ENCODE measurements at regions not wholly inside any gene's neighbourhood (a gene's known extent, or its start where the extent isn't known, plus 50 kb on each side); places are given as distances from the start of the nearest gene placed in this dataset.
"Not testable (repeated sequence)": the region's sequence is repeated elsewhere in the genome, so short reads cannot be mapped to it uniquely, and the experiment has no call there.

DNA sequence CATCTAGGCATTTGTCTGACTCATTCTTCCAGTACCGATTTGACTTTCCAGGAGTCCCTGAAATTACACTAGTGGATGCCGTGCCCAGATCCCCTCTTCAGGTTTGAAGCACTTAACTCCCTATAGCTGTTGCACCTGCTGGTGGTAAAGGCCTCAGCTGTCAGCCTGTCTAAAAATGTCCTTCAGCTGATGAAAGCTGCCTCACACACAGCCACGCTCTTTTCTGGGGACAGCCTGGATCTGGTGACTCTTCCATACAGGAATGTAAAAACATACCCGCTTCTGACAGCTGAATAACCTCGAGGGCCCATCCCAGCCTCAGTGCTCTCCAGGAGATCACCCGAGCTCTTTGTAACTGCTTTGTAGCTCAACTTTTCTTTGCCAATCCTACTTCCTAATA lies 534.1 kb upstream of the GRM7 start:
- no peak for DNase-seq (ENCODE audit: extremely low read depth, low read depth)

DNA sequence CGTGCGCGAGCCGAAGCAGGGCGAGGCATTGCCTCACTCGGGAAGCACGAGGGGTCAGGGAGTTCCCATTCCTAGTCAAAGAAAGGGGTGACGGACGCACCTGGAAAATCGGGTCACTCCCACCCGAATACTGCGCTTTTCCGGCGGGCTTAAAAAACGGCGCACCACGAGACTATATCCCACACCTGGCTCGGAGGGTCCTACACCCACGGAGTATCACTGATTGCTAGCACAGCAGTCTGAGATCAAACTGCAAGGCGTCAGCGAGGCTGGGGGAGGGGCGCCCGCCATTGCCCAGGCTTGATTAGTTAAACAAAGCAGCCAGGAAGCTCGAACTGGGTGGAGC lies 520.0 kb upstream of the GRM7 start:
- DNase-seq (ENCODE audit: extremely low read depth, low read depth): not testable (repeated sequence)

- DNase-seq (ENCODE audit: extremely low read depth, low read depth): no peak
Measured at GRCh38 chr3:6351752-6352151, 509.2 kb upstream of the GRM7 start.

- DNase-seq (ENCODE audit: extremely low read depth, low read depth): no peak
Measured at GRCh38 chr3:6354653-6355052, 506.3 kb upstream of the GRM7 start.

DNA sequence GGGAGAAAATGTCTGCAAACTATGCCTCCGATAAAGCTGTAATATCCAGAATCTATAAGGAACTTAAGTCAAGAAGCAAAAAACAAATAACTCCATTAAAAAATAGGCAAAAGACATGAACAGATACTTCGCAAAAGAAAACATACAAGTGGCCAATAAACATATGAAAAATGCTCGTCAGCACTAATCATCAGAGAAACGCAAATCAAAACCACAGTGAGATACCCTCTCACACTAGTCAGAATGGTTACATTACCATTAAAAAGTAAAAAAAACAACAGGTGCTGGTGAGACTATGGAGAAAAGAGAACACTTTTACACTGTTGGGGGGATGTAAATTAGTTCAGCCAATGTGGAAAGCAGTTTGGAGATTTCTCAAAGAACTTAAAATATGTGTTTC lies 498.5 kb upstream of the GRM7 start:
- no peak for DNase-seq (ENCODE audit: extremely low read depth, low read depth)

DNA sequence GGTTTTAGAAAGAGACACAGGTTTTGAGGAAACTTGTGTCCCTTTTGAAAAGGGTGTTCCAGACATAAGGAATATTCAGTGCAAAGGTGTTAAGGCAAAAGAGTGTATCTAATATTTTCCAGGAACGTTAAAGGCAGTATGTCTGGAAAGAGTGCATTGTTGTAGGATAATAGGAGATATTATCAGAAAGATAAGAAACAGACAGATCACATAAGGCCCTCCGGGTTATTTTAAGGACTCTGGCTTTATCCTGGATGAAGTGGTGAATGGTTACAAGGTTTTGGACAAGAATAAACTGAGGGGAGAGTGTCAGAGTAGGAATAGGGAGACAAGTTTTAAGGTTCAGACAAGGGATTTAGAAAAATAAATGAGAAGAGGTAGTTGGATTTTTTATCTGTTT lies 493.7 kb upstream of the GRM7 start:
- no peak for DNase-seq (ENCODE audit: extremely low read depth, low read depth)

DNA sequence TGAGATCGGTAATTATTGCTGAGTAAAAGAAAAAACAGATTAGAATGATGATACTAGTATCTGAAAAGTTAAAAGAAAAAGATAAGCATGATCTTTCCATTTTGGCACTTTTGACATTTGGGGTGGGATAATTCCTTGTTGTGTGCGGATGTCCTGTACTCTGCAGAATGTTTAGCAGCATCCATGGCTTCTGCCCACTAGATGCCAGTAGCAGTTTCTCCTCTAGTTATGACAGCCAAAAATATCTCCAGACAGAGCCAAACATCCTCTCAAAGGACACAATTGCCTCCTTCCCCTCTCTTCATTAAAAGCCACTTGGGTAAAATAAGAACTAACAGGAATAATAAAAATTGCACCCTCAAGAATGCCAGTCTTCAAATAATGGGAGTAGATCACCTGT lies 468.8 kb upstream of the GRM7 start:
- DNase-seq (ENCODE audit: extremely low read depth, low read depth): no peak

GRCh38 chr3:6394944-6395343 lies 466.0 kb upstream of the GRM7 start:
- DNase-seq (ENCODE audit: extremely low read depth, low read depth): no peak

DNA sequence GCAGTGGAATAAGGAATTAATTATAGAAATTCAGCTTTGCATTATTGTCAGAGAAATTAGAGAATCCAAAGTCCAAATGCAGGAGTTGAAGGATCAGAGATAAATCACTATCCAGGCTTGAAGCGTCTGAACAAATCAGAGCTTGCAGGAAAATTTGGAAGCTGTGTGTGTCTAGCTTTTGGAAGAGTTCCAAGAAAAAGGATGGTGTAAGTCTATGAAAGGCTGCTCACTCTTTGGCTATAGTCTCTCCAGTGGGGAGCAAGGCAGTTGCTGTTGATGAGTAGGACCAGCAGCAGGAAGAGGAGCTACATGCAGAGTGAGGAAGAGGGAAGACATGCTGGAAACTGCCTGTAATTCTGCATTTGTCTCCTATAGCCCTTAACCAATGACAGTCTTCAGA lies 464.3 kb upstream of the GRM7 start:
- DNase-seq (ENCODE audit: extremely low read depth, low read depth): no peak

GRCh38 chr3:6402666-6403065 lies 458.2 kb upstream of the GRM7 start:
- DNase-seq (ENCODE audit: extremely low read depth, low read depth): not testable (repeated sequence)

DNA sequence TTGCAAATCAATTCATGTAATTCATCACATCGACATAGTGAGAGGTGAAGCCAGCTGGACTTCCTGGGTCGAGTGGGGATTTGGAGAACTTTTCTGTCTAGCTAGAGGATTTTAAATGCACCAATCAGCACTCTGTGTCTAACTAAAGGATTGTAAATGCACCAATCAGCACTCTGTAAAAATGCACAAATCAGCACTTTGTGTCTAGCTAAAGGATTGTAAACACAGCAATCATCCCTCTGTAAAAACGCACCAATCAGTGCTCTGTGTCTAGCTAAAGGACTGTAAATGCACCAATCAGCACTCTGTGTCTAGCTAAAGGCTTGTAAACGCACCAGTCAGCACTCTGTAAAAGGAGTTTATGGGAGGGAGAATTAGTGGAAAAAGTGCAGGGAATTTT lies 454.0 kb upstream of the GRM7 start:
- not testable (repeated sequence) for DNase-seq (ENCODE audit: extremely low read depth, low read depth)

- DNase-seq (ENCODE audit: extremely low read depth, low read depth): no peak
Measured at GRCh38 chr3:6416049-6416661, 444.8 kb upstream of the GRM7 start.

DNA sequence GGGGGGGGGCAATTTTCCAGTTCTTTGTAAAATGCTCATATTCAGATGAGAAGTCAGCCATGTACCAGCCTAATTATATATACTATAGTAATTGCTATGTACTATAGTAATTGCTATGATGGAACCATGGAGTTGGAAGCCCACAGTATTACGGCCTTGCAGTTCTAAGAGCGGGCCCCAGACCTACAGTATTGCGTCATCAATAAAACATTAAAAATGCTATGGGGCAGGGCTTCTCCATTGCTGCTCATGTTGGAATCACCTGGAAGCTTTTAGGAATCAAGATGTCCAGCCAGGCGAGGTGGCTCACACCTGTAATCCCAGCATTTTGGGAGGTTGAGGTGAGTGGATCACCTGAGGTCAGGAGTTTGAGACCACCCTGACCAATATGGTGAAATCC lies 443.7 kb upstream of the GRM7 start:
- DNase-seq (ENCODE audit: extremely low read depth, low read depth): no peak

DNA sequence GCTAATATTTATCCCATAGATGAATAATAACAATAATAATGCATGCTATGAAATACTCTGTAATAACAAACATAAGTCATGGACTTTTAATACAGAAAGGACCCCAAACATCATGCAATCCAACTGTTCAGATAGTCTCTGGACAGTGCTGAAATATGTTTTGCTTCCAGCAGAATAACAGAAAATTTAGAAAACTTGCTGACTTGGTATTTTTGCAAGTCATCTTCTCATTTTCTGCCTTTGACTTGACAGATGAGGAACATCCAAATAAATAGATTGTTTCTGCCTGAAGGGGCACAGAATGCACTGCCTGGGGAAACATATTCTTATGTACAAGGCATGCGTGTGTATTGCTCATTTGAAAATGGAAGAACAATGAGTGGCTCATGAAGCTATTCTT lies 442.4 kb upstream of the GRM7 start:
- DNase-seq (ENCODE audit: extremely low read depth, low read depth): no peak

- no peak for DNase-seq (ENCODE audit: extremely low read depth, low read depth)
Measured at GRCh38 chr3:6421666-6422445, 439.1 kb upstream of the GRM7 start.

DNA sequence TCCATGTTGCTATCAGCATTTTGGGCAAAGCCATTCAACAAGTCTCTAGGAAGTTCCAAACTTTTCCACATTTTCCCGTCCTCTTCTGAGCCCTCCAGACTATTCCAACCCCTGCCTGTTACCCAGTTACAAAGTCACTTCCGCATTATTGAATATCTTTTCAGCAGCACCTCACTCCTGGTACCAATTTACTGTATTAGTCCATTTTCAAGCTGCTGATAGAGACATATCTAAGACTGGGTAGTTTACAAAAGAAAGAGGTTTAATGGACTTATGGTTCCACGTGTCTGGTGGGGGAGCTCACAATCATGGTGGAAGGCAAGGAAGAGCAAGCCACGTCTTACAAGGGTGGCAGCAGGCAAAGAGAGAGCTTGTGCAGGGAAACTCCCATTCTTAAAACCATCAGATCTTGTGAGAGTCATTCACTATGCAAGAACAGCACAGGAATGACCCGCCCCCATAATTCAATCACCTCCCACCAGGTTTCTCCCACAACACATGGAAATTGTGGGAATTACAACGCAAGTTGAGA lies 435.6 kb upstream of the GRM7 start:
- no peak for DNase-seq (ENCODE audit: extremely low read depth, low read depth)

GRCh38 chr3:6428276-6428675 lies 432.6 kb upstream of the GRM7 start:
- DNase-seq (ENCODE audit: extremely low read depth, low read depth): not testable (repeated sequence)

DNA sequence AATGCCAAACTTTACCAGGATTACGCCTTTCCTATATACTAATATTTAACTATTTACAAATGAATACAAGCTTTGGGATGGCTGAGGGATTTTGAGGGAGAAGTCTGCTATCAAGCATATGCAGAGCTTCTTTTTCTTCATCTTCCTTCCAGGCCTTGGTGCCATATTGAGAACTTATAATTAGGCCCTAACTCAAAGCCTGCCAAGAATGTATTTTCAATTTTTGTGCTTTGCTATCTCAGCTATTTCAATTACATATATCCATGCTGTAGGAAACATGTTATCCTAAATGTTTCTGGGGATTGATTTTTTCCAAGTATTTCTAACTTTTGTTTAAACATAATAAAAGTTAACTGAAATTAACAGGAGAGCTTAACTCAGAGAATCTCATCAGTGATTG lies 425.0 kb upstream of the GRM7 start:
- DNase-seq (ENCODE audit: extremely low read depth, low read depth): no peak

DNA sequence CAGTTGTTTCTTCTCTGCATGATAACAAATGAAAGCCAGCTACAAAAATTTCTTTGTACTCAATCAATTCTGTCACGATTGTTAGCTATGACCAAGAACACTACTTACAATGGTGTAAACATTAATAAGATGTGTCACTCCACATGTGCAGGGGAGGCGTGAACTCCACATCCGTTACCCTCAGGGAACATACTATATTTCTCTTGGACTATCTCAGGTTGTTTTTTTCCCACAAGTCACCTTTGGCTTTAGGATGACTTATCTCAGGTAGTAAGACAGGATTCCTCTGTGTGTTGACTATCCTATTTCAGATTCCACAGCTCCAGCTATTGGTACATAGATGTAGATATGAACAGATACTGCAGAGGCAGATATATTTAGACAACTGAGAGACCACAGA lies 423.3 kb upstream of the GRM7 start:
- no peak for DNase-seq (ENCODE audit: extremely low read depth, low read depth)

DNA sequence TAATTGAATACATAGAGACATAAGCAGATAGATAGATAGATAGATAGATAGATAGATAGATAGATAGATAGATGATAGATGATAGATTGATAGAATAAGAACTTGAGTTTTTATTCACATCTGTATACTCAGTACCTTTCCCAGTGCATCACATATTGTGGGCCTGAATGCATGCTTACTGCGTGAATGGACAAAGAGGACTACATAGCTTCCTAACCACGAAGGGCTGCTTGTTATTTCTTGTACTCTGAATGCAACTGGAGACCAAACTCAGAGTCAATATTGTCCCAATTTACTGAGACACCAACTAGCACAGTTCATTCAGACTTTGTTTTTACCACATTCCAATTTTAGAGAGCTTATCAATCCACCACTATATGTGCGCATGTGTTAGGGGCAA lies 422.9 kb upstream of the GRM7 start:
- no peak for DNase-seq (ENCODE audit: extremely low read depth, low read depth)

- no peak for DNase-seq (ENCODE audit: extremely low read depth, low read depth)
Measured at GRCh38 chr3:6439226-6439625, 421.7 kb upstream of the GRM7 start.

GRCh38 chr3:6439824-6440223 lies 421.1 kb upstream of the GRM7 start:
- no peak for DNase-seq (ENCODE audit: extremely low read depth, low read depth)

Measured in NCI-H460 (cell line).